ENCODE measurements at regions not wholly inside any gene's neighbourhood (a gene's known extent, or its start where the extent isn't known, plus 50 kb on each side); places are given as distances from the start of the nearest gene placed in this dataset.

- no peak for DNase-seq (ENCODE audit: low read depth in 3 of 3)
Measured at GRCh38 chr9:119652931-119653330, 283.7 kb upstream of the BRINP1 start.

- no peak for DNase-seq (ENCODE audit: low read depth in 3 of 3)
Measured at GRCh38 chr9:119649205-119649604, 280.0 kb upstream of the BRINP1 start.

- DNase-seq (ENCODE audit: low read depth in 3 of 3) = no peak
Measured at GRCh38 chr9:119639287-119639955, 270.2 kb upstream of the BRINP1 start.

GRCh38 chr9:119634006-119634405 is 264.8 kb upstream of the BRINP1 start:
- no peak for DNase-seq (ENCODE audit: low read depth in 3 of 3)

- DNase-seq (ENCODE audit: low read depth in 3 of 3) = no peak
Measured at GRCh38 chr9:119611565-119611964, 242.3 kb upstream of the BRINP1 start.

- DNase-seq (ENCODE audit: low read depth in 3 of 3) = no peak
Measured at GRCh38 chr9:119609277-119609971, 240.2 kb upstream of the BRINP1 start.

GRCh38 chr9:119601632-119602031 is 232.4 kb upstream of the BRINP1 start:
- DNase-seq (ENCODE audit: low read depth in 3 of 3) = no peak

GRCh38 chr9:119597499-119597898 is 228.3 kb upstream of the BRINP1 start:
- no peak for DNase-seq (ENCODE audit: low read depth in 3 of 3)

GRCh38 chr9:119596703-119597102 is 227.5 kb upstream of the BRINP1 start:
- no peak for DNase-seq (ENCODE audit: low read depth in 3 of 3)

GRCh38 chr9:119588874-119589744 is 219.9 kb upstream of the BRINP1 start:
- no peak for DNase-seq (ENCODE audit: low read depth in 3 of 3)

- no peak for DNase-seq (ENCODE audit: low read depth in 3 of 3)
Measured at GRCh38 chr9:119577881-119578280, 208.6 kb upstream of the BRINP1 start.

- DNase-seq (ENCODE audit: low read depth in 3 of 3) = no peak
Measured at GRCh38 chr9:119559986-119560385, 190.8 kb upstream of the BRINP1 start.

- no peak for DNase-seq (ENCODE audit: low read depth in 3 of 3)
Measured at GRCh38 chr9:119559056-119559455, 189.8 kb upstream of the BRINP1 start.

- DNase-seq (ENCODE audit: low read depth in 3 of 3) = peak in 2 of 3 experiments; percentile 1 to 2
Measured at GRCh38 chr9:119556129-119556875, 187.1 kb upstream of the BRINP1 start.

GRCh38 chr9:119544492-119544891 is 175.3 kb upstream of the BRINP1 start:
- no peak for DNase-seq (ENCODE audit: low read depth in 3 of 3)

- no peak for DNase-seq (ENCODE audit: low read depth in 3 of 3)
Measured at GRCh38 chr9:119537138-119537537, 167.9 kb upstream of the BRINP1 start.

GRCh38 chr9:119533504-119533903 is 164.3 kb upstream of the BRINP1 start:
- no peak for DNase-seq (ENCODE audit: low read depth in 3 of 3)

GRCh38 chr9:119526698-119527097 is 157.5 kb upstream of the BRINP1 start:
- no peak for DNase-seq (ENCODE audit: low read depth in 3 of 3)

GRCh38 chr9:119523508-119523907 is 154.3 kb upstream of the BRINP1 start:
- no peak for DNase-seq (ENCODE audit: low read depth in 3 of 3)

- no peak for DNase-seq (ENCODE audit: low read depth in 3 of 3)
Measured at GRCh38 chr9:119522381-119522780, 153.1 kb upstream of the BRINP1 start.

- DNase-seq (ENCODE audit: low read depth in 3 of 3) = no peak
Measured at GRCh38 chr9:119509291-119509905, 140.2 kb upstream of the BRINP1 start.

Measured in stimulated activated CD4-positive, alpha-beta T cell treated with anti-CD3 and anti-CD28 coated beads, TNF-alpha, amount 100 ng/mL, for 4 hours (primary cell).